NB4 (cell line): ENCODE measurements at regions not wholly inside any gene's neighbourhood (a gene's known extent, or its start where the extent isn't known, plus 50 kb on each side); places are given as distances from the start of the nearest gene placed in this dataset.

Experiments
- DNase-seq: peaks from one replicate; pipeline ENCODE4 v3.0.0; 2010; ENCODE audit warnings: low read depth
- H3K4me3 ChIP-seq: one replicate; pipeline ENCODE4 v1.5.1; 2011; ENCODE audit warnings: mild to moderate bottlenecking, low read depth, low read length, moderate library complexity
- MYC ChIP-seq: IDR thresholded peaks from 2 replicates; pipeline ENCODE4 v1.6.1; 2011; ENCODE audit warnings: low read depth, low read length
- POLR2A ChIP-seq: IDR thresholded peaks from 2 replicates; pipeline ENCODE4 v1.6.1; 2011; ENCODE audit warnings: mild to moderate bottlenecking; ENCODE audit not compliant: insufficient read length; ENCODE audit errors: extremely low read depth
- TF ChIP-seq, protein P1 (sequence below): IDR thresholded peaks from one replicate; pipeline ENCODE4 v1.5.1; 2012; ENCODE audit warnings: low read depth, low read length
- TF ChIP-seq, protein P2 (sequence below): IDR thresholded peaks from 2 replicates; pipeline ENCODE4 v1.6.1; 2011; ENCODE audit warnings: low read depth, low read length

DNA sequence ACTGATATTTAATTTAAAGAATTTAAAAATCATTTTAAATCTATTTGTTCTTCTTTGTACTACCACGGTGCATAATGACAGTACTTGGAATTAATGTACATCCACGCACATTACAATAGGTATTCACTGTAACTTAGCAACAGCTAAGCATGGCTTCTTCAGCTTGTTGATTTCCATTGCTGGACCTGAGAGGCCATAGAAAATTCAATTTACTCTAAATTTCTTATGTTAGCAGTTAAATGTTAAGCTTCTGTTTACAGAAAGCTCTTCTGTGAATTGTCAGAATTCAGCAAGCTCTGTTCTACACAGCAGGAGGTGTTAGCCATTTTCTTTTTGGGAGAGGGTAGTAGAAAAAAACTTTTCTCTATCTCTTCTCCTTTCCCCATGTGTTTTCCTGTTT is 1149.3 kb upstream of the CDH2 start:
- H3K4me3 ChIP-seq, result no peak overlapping the region
- TF ChIP-seq MYC (no peak), POLR2A (no peak)
- TF ChIP-seq, protein P1, sequence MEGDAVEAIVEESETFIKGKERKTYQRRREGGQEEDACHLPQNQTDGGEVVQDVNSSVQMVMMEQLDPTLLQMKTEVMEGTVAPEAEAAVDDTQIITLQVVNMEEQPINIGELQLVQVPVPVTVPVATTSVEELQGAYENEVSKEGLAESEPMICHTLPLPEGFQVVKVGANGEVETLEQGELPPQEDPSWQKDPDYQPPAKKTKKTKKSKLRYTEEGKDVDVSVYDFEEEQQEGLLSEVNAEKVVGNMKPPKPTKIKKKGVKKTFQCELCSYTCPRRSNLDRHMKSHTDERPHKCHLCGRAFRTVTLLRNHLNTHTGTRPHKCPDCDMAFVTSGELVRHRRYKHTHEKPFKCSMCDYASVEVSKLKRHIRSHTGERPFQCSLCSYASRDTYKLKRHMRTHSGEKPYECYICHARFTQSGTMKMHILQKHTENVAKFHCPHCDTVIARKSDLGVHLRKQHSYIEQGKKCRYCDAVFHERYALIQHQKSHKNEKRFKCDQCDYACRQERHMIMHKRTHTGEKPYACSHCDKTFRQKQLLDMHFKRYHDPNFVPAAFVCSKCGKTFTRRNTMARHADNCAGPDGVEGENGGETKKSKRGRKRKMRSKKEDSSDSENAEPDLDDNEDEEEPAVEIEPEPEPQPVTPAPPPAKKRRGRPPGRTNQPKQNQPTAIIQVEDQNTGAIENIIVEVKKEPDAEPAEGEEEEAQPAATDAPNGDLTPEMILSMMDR, result no peak
- TF ChIP-seq, protein P2, sequence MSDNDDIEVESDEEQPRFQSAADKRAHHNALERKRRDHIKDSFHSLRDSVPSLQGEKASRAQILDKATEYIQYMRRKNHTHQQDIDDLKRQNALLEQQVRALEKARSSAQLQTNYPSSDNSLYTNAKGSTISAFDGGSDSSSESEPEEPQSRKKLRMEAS, result no peak
- no peak for DNase-seq

DNA sequence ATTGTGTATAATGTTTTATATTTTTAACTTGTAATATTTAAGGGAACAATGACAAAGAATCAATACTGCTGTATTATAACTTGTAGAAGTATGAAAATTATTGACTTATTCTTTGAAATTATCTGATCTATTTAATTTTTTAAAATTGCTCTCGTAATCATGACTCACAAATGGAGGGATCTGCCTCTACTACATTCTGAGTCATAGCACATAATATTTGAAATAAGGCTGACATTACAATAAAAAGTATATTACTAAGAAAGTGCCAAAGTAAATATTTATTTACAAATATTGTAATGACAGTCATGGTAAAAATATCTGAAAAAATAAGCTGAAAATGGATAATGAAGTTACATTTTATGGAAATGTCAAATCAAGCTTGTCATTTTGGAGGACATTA is 1144.6 kb upstream of the CDH2 start:
- H3K4me3 ChIP-seq, result no peak overlapping the region
- no peak for DNase-seq
- TF ChIP-seq, protein P2, result no peak

DNA sequence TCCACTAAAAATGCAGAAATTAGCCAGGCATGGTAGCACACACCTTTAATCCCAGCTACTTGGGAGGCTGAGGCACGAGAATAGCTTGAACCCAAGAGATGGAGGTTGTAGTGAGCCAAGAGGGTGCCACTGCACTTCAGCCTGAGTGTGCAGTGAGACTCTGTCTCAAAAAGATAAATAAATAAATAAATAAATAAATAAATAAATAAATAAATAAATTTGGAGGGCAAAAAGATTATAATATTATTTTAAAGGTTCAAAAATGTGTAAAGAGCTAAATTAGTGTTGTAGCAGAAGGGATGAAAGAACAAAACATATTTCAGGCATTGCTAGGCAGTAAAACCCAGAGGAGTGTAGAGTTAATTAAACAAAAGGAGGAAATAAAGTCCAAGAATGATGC is 1136.4 kb upstream of the CDH2 start:
- no peak for DNase-seq
- no peak for TF ChIP-seq MYC
- no peak for TF ChIP-seq POLR2A
- TF ChIP-seq, protein P2, result no peak
- TF ChIP-seq, protein P1, result no peak
- no peak overlapping the region for H3K4me3 ChIP-seq

DNA sequence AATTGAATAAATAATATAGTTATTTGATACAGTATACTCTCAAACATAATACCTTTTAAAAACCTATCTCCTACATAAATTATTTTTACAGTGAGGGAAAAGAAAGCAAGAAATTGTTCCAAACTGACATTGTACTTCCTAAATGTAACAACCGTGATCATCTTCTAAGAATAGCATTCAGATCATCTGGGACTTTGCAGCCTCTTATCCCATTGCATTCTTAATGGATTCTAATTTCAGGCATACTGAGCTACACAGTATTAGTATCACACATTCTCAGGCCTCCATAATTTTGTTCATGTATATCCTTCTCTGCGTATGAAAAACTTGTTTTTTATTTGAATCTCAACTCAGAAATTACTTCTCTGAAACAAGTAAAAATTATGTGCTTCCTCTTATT is 1134.7 kb upstream of the CDH2 start:
- H3K4me3 ChIP-seq, result no peak overlapping the region
- no peak for DNase-seq
- TF ChIP-seq, protein P1, result no peak
- no peak for TF ChIP-seq POLR2A
- TF ChIP-seq, protein P2, result no peak
- no peak for TF ChIP-seq MYC

DNA sequence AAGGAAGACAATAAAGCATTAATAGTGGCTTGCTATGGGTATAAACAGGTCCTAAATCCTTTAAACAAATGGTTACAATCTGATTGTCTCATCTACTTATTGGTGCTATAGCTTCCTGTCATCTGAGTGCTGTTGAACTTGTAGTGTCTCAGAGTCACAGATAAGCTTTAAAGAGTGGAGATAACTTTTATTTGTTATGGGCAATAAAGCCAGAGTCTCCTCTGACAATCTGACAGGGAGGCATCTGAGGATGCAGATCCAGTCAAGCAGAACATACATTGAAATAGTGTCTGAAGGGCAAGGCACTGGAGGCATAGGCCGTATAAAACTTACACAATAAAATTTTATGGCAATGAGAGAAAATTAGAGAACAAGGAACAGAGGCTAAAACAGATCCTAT is 1132.4 kb upstream of the CDH2 start:
- DNase-seq, result no peak
- TF ChIP-seq, protein P1, result no peak
- TF ChIP-seq MYC, result no peak
- TF ChIP-seq, protein P2, result no peak
- TF ChIP-seq POLR2A, result no peak
- H3K4me3 ChIP-seq, result no peak overlapping the region

DNA sequence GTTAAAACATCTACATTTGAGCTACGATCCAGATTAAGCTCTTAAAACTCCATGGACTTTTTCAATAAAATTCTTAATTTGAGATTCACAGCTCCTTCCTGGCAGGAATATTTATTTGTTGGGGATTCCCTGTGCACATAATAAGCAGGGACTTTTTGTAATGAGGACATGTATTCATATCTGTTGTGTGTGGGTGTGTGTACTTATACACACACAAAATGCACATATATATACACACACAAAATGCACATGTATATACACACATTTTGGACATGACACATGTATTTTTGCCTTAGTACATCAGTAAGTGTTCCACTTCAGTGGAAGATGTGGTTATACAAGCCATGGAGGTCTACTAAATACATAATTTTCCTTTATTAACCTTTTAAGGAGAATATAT is 1131.1 kb upstream of the CDH2 start:
- TF ChIP-seq, protein P2, result no peak
- TF ChIP-seq MYC, result no peak
- no peak for TF ChIP-seq POLR2A
- TF ChIP-seq, protein P1, result no peak
- DNase-seq, result no peak
- no peak overlapping the region for H3K4me3 ChIP-seq
